ENCODE measurements at regions not wholly inside any gene's neighbourhood (a gene's known extent, or its start where the extent isn't known, plus 50 kb on each side); places are given as distances from the start of the nearest gene placed in this dataset.

DNA sequence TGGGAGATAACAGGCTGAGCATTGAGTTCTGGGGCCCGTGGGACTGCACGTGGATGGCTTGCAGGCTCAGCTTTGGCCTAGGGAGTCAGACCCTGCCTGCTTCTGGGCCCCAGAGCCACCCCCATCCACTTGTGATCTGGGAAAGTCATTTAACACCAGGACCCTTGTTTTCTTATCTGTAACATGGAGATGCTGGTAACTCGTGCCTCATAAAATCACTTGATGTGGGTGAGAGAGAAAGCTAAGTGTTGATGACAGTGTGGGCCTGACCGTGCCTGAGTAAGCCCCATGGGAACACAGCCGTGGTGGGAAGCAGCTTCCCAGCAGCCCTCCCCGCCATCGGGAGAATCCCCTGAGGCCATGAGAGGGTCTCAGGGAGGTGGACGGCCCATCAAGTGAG, 378.1 kb downstream of the GABRB3 start:
- peak overlapping the region; percentile 27 to 40 for H3K4me3 ChIP-seq
- peak overlapping the region; percentile 71 to 74 for H3K27ac ChIP-seq
- peaks cover 0 to 13% of the 10 kb centered on the region in 2 donors for H3K4me1 ChIP-seq
- H3K27me3 ChIP-seq: no peaks in the 10 kb centered on the region
- H3K36me3 ChIP-seq: no peaks in the 10 kb centered on the region
- no peaks in the 10 kb centered on the region for H3K9me3 ChIP-seq
- TF ChIP-seq, protein P1, sequence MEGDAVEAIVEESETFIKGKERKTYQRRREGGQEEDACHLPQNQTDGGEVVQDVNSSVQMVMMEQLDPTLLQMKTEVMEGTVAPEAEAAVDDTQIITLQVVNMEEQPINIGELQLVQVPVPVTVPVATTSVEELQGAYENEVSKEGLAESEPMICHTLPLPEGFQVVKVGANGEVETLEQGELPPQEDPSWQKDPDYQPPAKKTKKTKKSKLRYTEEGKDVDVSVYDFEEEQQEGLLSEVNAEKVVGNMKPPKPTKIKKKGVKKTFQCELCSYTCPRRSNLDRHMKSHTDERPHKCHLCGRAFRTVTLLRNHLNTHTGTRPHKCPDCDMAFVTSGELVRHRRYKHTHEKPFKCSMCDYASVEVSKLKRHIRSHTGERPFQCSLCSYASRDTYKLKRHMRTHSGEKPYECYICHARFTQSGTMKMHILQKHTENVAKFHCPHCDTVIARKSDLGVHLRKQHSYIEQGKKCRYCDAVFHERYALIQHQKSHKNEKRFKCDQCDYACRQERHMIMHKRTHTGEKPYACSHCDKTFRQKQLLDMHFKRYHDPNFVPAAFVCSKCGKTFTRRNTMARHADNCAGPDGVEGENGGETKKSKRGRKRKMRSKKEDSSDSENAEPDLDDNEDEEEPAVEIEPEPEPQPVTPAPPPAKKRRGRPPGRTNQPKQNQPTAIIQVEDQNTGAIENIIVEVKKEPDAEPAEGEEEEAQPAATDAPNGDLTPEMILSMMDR (IDR thresholded peaks at IDR 0.05): no peak
- no peak for DNase-seq (ENCODE audit: low spot score)

DNA sequence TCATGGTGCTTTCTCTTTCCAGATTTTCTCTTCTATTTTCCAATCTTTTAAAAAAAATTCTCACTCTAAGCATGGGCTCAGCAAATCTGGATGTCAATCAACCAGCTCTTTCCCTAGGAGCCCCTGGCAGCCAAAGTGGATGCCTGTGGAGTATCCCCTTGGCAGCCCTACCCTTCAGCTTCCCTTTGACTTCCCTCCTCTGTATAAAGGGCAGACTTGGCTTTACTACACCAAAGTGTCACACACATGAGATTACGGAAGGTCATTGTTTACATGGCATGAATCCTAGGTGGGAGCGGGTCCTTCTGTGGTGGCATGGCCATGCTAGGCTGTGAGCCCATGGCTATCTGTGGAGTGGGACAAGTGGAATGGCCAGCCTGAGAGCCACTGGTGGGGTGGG, 379.9 kb downstream of the GABRB3 start:
- no peaks in the 10 kb centered on the region for H3K36me3 ChIP-seq
- H3K27ac ChIP-seq: peak overlapping the region; percentile 71 to 74
- DNase-seq (ENCODE audit: low spot score): no peak
- H3K9me3 ChIP-seq: no peaks in the 10 kb centered on the region
- H3K4me1 ChIP-seq: peaks cover 0 to 6% of the 10 kb centered on the region in 2 donors
- TF ChIP-seq, protein P1 (IDR thresholded peaks at IDR 0.05): no peak
- no peak overlapping the region for H3K4me3 ChIP-seq
- H3K27me3 ChIP-seq: no peaks in the 10 kb centered on the region

DNA sequence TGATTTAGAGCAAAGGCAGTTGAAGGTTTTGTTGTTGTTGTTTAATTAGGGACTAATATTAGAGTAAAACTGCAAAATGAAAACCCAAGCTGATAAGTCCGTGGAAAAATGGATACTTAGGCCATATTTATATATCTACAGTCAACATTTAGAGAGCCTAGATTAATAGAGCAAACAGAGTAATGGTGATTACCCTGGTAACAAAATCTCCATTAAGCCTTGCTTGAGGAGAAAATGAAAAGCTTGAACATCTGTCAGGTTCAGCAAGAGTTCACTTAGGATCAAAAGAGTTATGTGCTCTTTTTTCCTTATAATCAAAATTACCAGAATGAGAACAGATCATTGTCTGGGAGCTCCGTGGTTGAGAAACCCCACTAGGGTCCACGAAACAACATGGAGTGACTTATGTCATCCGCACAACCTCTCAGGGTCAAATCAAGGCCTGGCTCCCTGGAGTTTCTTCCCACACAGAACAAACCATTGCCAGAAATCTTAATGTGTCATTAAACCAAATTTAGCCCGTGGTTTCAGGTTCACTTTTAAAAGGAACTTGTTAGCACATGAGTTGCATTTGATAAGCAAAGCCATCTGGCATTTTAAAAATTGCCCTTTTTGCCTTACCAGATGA, 381.2 kb downstream of the GABRB3 start:
- Histone ChIP-seq H3K9me3 (no peaks in the 10 kb centered on the region), H3K4me3 (no peak overlapping the region), H3K36me3 (no peaks in the 10 kb centered on the region), H3K27me3 (no peaks in the 10 kb centered on the region), H3K4me1 (peaks cover 0 to 6% of the 10 kb centered on the region in 2 donors), H3K27ac (peak overlapping the region; percentile 71 to 74)
- TF ChIP-seq, protein P1 (IDR thresholded peaks at IDR 0.05): no peak
- DNase-seq (ENCODE audit: low spot score): no peak

DNA sequence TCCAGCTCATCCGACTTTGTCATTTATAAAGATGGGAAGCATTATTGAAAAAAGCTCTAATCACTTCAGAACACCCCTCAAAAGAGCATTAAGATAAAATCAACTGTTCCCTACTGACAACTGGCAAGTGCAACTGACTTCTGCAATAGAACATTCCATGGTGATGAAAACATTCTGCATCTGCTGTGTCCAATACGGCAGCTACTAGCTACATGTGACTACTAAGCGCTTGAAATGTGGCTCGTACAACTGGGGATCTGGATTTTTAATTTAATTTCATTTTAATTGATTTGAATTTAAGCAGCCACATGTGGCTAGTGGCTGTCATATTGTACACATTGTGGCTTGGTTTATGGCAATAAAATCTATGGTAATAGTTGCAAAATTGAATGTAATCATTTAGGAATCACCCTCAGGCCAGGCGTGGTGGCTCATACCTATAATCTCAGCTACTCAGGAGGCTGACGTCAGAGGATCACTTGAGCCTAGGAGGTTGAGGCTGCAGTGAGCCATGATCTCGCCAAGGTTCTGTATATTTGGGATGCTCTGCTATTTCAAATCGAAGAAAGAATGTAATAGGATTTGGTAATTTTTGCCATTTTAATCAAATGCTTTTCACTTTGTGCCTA, 390.3 kb downstream of the GABRB3 start:
- Histone ChIP-seq H3K27me3 (no peaks in the 10 kb centered on the region), H3K36me3 (no peaks in the 10 kb centered on the region), H3K4me1 (no peaks in the 10 kb centered on the region), H3K27ac (no peak overlapping the region), H3K9me3 (no peaks in the 10 kb centered on the region), H3K4me3 (no peak overlapping the region)
- no peak for DNase-seq (ENCODE audit: low spot score)
- TF ChIP-seq, protein P1 (IDR thresholded peaks at IDR 0.05): no peak

DNA sequence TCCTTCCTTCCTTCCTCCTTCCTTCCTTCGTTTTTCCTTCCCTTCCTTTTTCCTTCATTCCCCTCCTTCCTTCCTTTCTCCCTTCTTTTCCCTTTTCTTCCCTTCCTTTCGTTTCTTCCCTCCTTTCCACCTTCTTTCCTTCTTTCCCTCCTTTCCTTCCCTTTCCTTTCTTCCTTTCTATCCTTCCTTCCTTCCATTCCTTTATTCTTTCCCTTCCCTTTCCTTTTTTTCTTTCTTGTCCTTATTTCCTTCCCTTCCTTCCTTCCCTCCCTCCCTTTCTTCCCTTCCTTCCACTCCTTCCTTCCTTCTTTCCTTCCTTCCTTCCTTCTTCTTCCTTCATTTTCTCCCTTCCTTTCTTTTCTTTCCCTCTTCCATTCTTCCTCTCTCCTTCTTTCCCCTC, 394.6 kb downstream of the GABRB3 start:
- DNase-seq (ENCODE audit: low spot score): no peak
- Histone ChIP-seq H3K4me1 (no peaks in the 10 kb centered on the region), H3K36me3 (no peaks in the 10 kb centered on the region), H3K27me3 (no peaks in the 10 kb centered on the region), H3K27ac (no peak overlapping the region), H3K4me3 (no peak overlapping the region), H3K9me3 (peaks cover 0 to 19% of the 10 kb centered on the region in 2 donors)
- TF ChIP-seq, protein P1 (IDR thresholded peaks at IDR 0.05): no peak
